Peyer's patch (tissue), 4 donors: ENCODE measurements at regions not wholly inside any gene's neighbourhood (a gene's known extent, or its start where the extent isn't known, plus 50 kb on each side); places are given as distances from the start of the nearest gene placed in this dataset.

Experiments used
- POLR2A ChIP-seq, 2 donors: fragments of 450-650 bp; IDR thresholded peaks; one replicate each; pipeline ENCODE4 v1.5.1; 2017; ENCODE audit warnings: antibody characterized with exemption in 2 of 2, mild to moderate bottlenecking in 2 of 2, moderate library complexity in 2 of 2
- TF ChIP-seq, protein P1 (sequence below), 6 experiments: fragments of 450-650 bp in 4 of 6; fragments of 200-600 bp in 2 of 6; sonication (generic) in 1 of 6; IDR thresholded peaks; one replicate each; pipeline ENCODE4 v1.5.1; 2017 to 2019; ENCODE audit warnings: antibody characterized with exemption in 6 of 6, mild to moderate bottlenecking in 3 of 6, moderate library complexity in 1 of 6

DNA sequence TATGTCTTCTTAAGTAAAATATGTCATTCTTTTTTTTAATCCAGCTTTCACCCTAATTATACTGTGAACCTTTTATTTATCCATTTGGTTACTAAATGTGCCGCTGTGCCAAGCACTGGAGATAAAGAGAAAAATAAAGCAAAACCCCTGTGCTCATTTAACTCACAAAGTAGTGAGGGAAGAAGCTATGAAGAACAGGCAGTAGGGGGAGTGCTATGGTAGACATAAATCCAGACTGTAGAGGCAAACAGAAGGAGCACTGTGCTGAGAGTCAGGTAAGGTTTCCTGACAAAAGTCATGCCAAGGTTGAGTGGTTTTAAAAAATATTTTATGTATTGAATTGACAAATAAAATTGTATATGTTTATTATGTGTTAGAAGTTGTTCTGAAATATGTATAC, 188.5 kb upstream of the SYT10 start:
- no peak for TF ChIP-seq POLR2A (IDR thresholded peaks at IDR 0.05)
- TF ChIP-seq, protein P1, sequence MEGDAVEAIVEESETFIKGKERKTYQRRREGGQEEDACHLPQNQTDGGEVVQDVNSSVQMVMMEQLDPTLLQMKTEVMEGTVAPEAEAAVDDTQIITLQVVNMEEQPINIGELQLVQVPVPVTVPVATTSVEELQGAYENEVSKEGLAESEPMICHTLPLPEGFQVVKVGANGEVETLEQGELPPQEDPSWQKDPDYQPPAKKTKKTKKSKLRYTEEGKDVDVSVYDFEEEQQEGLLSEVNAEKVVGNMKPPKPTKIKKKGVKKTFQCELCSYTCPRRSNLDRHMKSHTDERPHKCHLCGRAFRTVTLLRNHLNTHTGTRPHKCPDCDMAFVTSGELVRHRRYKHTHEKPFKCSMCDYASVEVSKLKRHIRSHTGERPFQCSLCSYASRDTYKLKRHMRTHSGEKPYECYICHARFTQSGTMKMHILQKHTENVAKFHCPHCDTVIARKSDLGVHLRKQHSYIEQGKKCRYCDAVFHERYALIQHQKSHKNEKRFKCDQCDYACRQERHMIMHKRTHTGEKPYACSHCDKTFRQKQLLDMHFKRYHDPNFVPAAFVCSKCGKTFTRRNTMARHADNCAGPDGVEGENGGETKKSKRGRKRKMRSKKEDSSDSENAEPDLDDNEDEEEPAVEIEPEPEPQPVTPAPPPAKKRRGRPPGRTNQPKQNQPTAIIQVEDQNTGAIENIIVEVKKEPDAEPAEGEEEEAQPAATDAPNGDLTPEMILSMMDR (IDR thresholded peaks at IDR 0.05) = no peak
